Activated CD8-positive, alpha-beta T cell treated with anti-CD3 and anti-CD28 coated beads, Interleukin-2, amount 10 ng/mL, durations not matched to agents 7 days and 5 days (primary cell): ENCODE measurements at regions not wholly inside any gene's neighbourhood (a gene's known extent, or its start where the extent isn't known, plus 50 kb on each side); places are given as distances from the start of the nearest gene placed in this dataset.

Experiments used
- ATAC-seq: fragments of 150-1000 bp; cut with Tn5 transposase; one replicate; pipeline ENCODE4 v1.10.0; 2021; ENCODE audit warnings: moderate library complexity
- CTCF ChIA-PET: fragments of 350-600 bp; sonication (Branson Sonifier 250); formaldehyde crosslinking; loops from one replicate; lab custom pipeline; 2021; ENCODE audit warnings: antibody characterized with exemption; lab: Charles Lee
- POLR2A ChIA-PET: fragments of 350-600 bp; sonication (Branson Sonifier 250); formaldehyde crosslinking; loops from one replicate; lab custom pipeline; 2021; ENCODE audit warnings: antibody characterized with exemption; lab: Charles Lee
- DNase-seq: peaks from one replicate; pipeline ENCODE4 v3.0.0-alpha.2; 2020
- H3K27ac Mint-ChIP-seq: one replicate; pipeline ENCODE4 v1.8.0; 2021; ENCODE audit warnings: mild to moderate bottlenecking, mixed read lengths
- H3K27me3 Mint-ChIP-seq: one replicate; pipeline ENCODE4 v1.8.0; 2021; ENCODE audit warnings: low read depth, mixed read lengths
- H3K36me3 Mint-ChIP-seq: one replicate; pipeline ENCODE4 v1.8.0; 2021; ENCODE audit warnings: low read depth, mixed read lengths
- H3K4me1 Mint-ChIP-seq: one replicate; pipeline ENCODE4 v1.8.0; 2021; ENCODE audit warnings: low read depth, mixed read lengths
- H3K4me3 Mint-ChIP-seq: one replicate; pipeline ENCODE4 v1.8.0; 2021; ENCODE audit warnings: mild to moderate bottlenecking, mixed read lengths
- H3K9me3 Mint-ChIP-seq: one replicate; pipeline ENCODE4 v1.8.0; 2022; ENCODE audit warnings: mixed read lengths; ENCODE audit not compliant: insufficient read depth

GRCh38 chr2:155442088-155442487, 743.6 kb downstream of the KCNJ3 start:
- POLR2A ChIA-PET: no interaction called here
- CTCF ChIA-PET: no interaction called here
- no peak overlapping the region for H3K27ac Mint-ChIP-seq
- H3K27me3 Mint-ChIP-seq: no peaks in the 10 kb centered on the region
- peaks cover 31% of the 10 kb centered on the region for H3K9me3 Mint-ChIP-seq
- no peaks in the 10 kb centered on the region for H3K4me1 Mint-ChIP-seq
- no peak for ATAC-seq
- no peak for DNase-seq
- H3K4me3 Mint-ChIP-seq: no peak overlapping the region
- no peaks in the 10 kb centered on the region for H3K36me3 Mint-ChIP-seq

GRCh38 chr2:155431004-155431507, 732.6 kb downstream of the KCNJ3 start:
- Mint-ChIP-seq H3K9me3 (no peaks in the 10 kb centered on the region), H3K4me1 (no peaks in the 10 kb centered on the region), H3K27me3 (no peaks in the 10 kb centered on the region), H3K4me3 (no peak overlapping the region), H3K36me3 (no peaks in the 10 kb centered on the region), H3K27ac (no peak overlapping the region)
- POLR2A ChIA-PET: no interaction called here
- CTCF ChIA-PET: no interaction called here
- no peak for ATAC-seq
- DNase-seq: no peak

DNA sequence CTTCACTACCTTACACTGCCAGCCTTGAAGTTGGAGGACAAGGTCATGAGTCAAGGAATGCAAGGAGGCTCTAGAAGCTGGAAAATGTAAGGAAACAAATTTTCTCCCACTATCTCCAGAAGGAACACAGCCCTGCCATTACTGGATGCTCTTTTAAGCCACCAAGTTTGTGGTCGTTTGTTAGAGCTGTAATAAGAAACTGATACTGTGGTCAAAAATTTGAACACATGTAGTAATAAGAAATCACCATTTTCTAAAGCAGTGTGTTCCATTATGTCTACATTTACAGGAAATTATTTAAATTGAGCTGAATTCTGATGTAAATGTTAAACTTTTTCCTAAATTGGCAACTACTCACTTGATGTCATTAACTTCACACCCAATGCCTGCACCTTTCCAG, 729.0 kb downstream of the KCNJ3 start:
- H3K27me3 Mint-ChIP-seq: no peaks in the 10 kb centered on the region
- DNase-seq (no peak), ATAC-seq (no peak)
- no peaks in the 10 kb centered on the region for H3K9me3 Mint-ChIP-seq
- no peak overlapping the region for H3K4me3 Mint-ChIP-seq
- H3K4me1 Mint-ChIP-seq: no peaks in the 10 kb centered on the region
- ChIA-PET POLR2A (no interaction called here), CTCF (no interaction called here)
- no peaks in the 10 kb centered on the region for H3K36me3 Mint-ChIP-seq
- H3K27ac Mint-ChIP-seq: no peak overlapping the region

GRCh38 chr2:155424518-155424917, 726.0 kb downstream of the KCNJ3 start:
- CTCF ChIA-PET: no interaction called here
- no peak overlapping the region for H3K27ac Mint-ChIP-seq
- no peaks in the 10 kb centered on the region for H3K4me1 Mint-ChIP-seq
- no peaks in the 10 kb centered on the region for H3K36me3 Mint-ChIP-seq
- ATAC-seq: no peak
- H3K27me3 Mint-ChIP-seq: no peaks in the 10 kb centered on the region
- DNase-seq: no peak
- POLR2A ChIA-PET: no interaction called here
- no peak overlapping the region for H3K4me3 Mint-ChIP-seq
- H3K9me3 Mint-ChIP-seq: no peaks in the 10 kb centered on the region

- ChIA-PET POLR2A (no interaction called here), CTCF (no interaction called here)
- no peak for ATAC-seq
- H3K36me3 Mint-ChIP-seq: no peaks in the 10 kb centered on the region
- no peak overlapping the region for H3K4me3 Mint-ChIP-seq
- no peaks in the 10 kb centered on the region for H3K4me1 Mint-ChIP-seq
- H3K9me3 Mint-ChIP-seq: no peaks in the 10 kb centered on the region
- DNase-seq: no peak
- no peak overlapping the region for H3K27ac Mint-ChIP-seq
- H3K27me3 Mint-ChIP-seq: no peaks in the 10 kb centered on the region
Observed at GRCh38 chr2:155418753-155419152, 720.3 kb downstream of the KCNJ3 start.

GRCh38 chr2:155412598-155412997, 714.1 kb downstream of the KCNJ3 start:
- H3K27me3 Mint-ChIP-seq: no peaks in the 10 kb centered on the region
- H3K4me3 Mint-ChIP-seq: no peak overlapping the region
- ATAC-seq (no peak), DNase-seq (no peak)
- no peaks in the 10 kb centered on the region for H3K4me1 Mint-ChIP-seq
- no peak overlapping the region for H3K27ac Mint-ChIP-seq
- H3K9me3 Mint-ChIP-seq: no peaks in the 10 kb centered on the region
- POLR2A ChIA-PET: no interaction called here
- CTCF ChIA-PET: no interaction called here
- no peaks in the 10 kb centered on the region for H3K36me3 Mint-ChIP-seq

DNA sequence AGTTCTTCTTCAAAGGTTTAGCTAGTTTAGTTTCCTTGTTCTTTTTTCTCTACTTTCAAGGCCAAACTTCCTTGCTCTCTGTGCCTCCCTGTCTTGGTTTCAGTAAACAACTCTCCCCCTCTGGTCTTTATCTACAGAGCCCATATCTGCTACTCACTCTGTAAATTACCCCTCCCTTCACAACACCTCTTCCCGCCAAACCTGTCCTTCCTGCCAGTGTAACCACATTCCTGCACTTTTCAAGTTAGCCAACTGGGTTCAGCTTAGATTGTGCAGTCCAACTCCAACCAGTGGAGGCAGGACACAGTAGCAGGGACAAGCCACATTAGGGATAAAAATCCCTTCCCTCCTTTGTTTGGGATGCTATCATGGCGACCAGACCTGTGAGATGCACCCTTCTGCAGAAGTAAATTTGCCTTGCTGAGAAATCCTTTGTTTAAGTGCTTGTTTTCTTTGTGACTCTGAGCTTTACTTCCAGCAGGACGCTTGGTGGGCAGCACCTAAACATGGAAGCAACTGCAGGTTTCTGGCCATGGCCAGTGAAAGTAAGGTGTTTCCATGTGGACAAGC, 706.0 kb downstream of the KCNJ3 start:
- peaks cover 14% of the 10 kb centered on the region for H3K9me3 Mint-ChIP-seq
- no peak overlapping the region for H3K4me3 Mint-ChIP-seq
- H3K36me3 Mint-ChIP-seq: no peaks in the 10 kb centered on the region
- ATAC-seq (no peak), DNase-seq (no peak)
- CTCF ChIA-PET: no interaction called here
- H3K4me1 Mint-ChIP-seq: no peaks in the 10 kb centered on the region
- no peaks in the 10 kb centered on the region for H3K27me3 Mint-ChIP-seq
- no peak overlapping the region for H3K27ac Mint-ChIP-seq
- POLR2A ChIA-PET: no interaction called here

- Mint-ChIP-seq H3K9me3 (no peaks in the 10 kb centered on the region), H3K27ac (no peak overlapping the region), H3K4me1 (no peaks in the 10 kb centered on the region), H3K4me3 (no peak overlapping the region), H3K36me3 (no peaks in the 10 kb centered on the region), H3K27me3 (no peaks in the 10 kb centered on the region)
- CTCF ChIA-PET: no interaction called here
- no peak for ATAC-seq
- no peak for DNase-seq
- POLR2A ChIA-PET: no interaction called here
Observed at GRCh38 chr2:155393406-155393805, 694.9 kb downstream of the KCNJ3 start.

DNA sequence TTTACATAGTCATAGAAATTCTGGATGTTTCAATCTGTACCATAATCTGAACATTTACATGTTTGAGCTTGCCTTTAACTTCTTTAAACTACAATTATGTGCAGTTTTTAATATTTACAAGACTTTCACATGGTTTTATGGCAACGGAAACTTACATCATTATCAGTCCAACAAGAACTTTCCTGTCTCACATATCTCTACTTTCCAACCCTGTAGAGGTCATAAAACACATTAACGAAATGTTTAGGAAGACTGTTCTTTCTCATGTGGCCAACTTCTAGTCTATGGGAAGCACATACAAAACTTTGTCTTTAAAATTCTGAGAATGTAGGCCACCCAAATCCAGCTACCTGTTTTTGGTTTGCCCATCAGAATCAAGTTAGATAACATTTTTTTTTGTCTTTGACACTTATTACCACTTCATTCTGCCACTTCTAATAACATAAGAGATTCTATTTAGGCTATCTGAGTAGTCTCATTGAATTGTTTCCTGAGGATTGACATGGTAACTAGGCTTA, 693.2 kb downstream of the KCNJ3 start:
- Mint-ChIP-seq H3K36me3 (no peaks in the 10 kb centered on the region), H3K4me1 (no peaks in the 10 kb centered on the region), H3K27ac (no peak overlapping the region), H3K27me3 (no peaks in the 10 kb centered on the region), H3K9me3 (no peaks in the 10 kb centered on the region), H3K4me3 (no peak overlapping the region)
- ATAC-seq (no peak), DNase-seq (no peak)
- ChIA-PET CTCF (no interaction called here), POLR2A (no interaction called here)

DNA sequence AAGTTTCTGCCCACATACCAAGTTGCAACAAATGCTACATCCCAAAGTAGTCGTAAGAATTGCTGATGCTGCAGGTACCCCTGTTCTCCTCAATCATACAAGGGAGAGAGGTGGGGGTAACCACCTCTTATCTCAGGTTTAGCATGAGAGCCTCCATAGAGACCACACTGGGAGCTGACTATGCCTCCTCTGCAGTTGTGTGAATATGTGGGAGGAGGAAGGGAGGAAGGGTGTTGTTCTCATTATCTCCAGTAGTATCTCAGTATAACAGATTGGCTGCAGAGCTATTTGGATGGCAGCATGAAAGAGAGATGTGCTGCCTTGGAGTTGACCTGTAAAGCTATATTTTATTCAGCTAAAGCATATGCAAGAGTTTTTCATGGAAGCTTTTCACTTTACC, 690.7 kb downstream of the KCNJ3 start:
- no peak overlapping the region for H3K4me3 Mint-ChIP-seq
- CTCF ChIA-PET: no interaction called here
- POLR2A ChIA-PET: no interaction called here
- no peak for DNase-seq
- no peaks in the 10 kb centered on the region for H3K9me3 Mint-ChIP-seq
- H3K27me3 Mint-ChIP-seq: no peaks in the 10 kb centered on the region
- H3K4me1 Mint-ChIP-seq: no peaks in the 10 kb centered on the region
- H3K27ac Mint-ChIP-seq: no peak overlapping the region
- ATAC-seq: no peak
- H3K36me3 Mint-ChIP-seq: no peaks in the 10 kb centered on the region

DNA sequence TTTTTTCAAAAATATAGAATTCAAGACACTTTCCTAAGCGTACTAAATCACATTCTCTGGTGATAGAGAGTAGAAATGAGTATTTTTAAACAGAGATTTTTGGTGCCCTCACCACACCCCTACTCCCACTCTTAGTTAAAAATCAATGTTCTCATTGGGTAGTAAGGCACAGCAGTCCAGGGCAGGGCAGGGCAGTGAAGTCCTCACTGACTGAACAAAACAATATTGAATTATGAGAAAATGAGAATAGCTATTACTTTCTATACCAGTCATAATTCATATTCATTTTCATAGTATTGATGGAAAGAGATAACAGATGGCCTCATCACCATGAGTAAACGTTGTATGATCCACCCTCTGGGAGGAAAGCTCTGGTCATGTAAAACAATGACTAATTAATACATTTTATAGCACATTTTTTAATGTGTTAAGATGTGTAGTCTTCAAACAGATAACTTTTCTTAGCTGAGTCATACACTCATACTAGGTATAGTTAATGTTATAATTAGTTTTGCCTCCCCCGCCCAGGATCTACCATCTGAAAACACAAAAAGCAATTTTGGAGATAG, 686.1 kb downstream of the KCNJ3 start:
- Mint-ChIP-seq H3K27ac (no peak overlapping the region), H3K9me3 (no peaks in the 10 kb centered on the region), H3K27me3 (no peaks in the 10 kb centered on the region), H3K4me1 (no peaks in the 10 kb centered on the region), H3K36me3 (no peaks in the 10 kb centered on the region), H3K4me3 (no peak overlapping the region)
- no peak for DNase-seq
- CTCF ChIA-PET: no interaction called here
- POLR2A ChIA-PET: no interaction called here
- ATAC-seq: no peak

GRCh38 chr2:155382776-155383175, 684.3 kb downstream of the KCNJ3 start:
- Mint-ChIP-seq H3K27me3 (no peaks in the 10 kb centered on the region), H3K9me3 (no peaks in the 10 kb centered on the region), H3K4me1 (no peaks in the 10 kb centered on the region), H3K27ac (no peak overlapping the region), H3K4me3 (no peak overlapping the region), H3K36me3 (no peaks in the 10 kb centered on the region)
- DNase-seq: no peak
- ChIA-PET CTCF (no interaction called here), POLR2A (no interaction called here)
- no peak for ATAC-seq

GRCh38 chr2:155381436-155381835, 682.9 kb downstream of the KCNJ3 start:
- DNase-seq (no peak), ATAC-seq (no peak)
- Mint-ChIP-seq H3K27me3 (no peaks in the 10 kb centered on the region), H3K4me1 (no peaks in the 10 kb centered on the region), H3K36me3 (no peaks in the 10 kb centered on the region), H3K27ac (no peak overlapping the region), H3K9me3 (no peaks in the 10 kb centered on the region), H3K4me3 (no peak overlapping the region)
- POLR2A ChIA-PET: no interaction called here
- CTCF ChIA-PET: no interaction called here
